ENCODE measurements at regions not wholly inside any gene's neighbourhood (a gene's known extent, or its start where the extent isn't known, plus 50 kb on each side); places are given as distances from the start of the nearest gene placed in this dataset.

DNA sequence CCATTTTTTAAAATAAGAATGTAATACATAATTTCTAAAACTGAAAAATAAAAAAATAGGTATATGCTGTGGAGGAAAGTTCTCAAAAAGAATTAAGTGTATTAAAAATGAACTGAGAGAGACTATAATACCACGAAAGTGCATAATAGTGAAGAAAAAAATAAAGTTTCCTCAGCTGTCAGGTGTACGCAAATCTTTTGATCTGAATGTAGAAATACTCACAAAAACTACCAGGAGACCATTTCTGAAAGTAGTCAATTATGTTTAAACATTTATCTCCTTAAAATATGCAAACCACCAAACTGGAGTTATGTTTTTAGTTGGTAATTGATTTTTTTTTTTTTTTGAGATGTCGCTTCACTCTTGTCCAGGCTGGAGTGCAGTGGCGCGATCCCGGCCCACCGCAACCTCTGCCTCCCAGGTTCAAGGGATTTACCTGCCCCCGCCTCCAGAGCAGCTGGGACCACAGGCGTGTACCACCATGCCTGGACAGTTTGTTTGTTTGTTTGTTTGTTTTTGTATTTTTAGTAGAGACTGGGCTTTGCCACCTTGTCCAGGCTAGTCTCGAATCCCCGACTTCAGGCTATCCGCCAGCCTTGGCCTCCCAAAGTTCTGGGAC lies 1169.2 kb upstream of the B3GALT2 start:
- DNase-seq, result no peak

DNA sequence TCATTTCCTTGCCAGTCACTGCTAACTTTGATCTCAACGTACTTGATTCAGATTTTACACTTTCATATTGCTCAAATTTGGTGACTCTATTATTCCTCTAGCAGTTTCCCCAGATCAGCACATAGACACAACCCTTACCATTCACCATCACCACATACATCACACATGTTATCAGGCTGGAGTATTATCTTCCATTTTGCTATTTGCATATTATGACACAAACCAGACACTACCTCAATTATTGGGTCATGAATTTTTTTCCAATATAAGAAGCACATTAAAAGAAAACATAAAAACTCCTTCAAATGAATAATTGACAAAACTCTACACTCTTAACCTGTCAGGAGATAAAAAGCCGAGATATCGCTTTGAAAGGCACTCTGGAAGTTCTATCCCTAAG lies 1166.7 kb upstream of the B3GALT2 start:
- DNase-seq, result no peak

DNA sequence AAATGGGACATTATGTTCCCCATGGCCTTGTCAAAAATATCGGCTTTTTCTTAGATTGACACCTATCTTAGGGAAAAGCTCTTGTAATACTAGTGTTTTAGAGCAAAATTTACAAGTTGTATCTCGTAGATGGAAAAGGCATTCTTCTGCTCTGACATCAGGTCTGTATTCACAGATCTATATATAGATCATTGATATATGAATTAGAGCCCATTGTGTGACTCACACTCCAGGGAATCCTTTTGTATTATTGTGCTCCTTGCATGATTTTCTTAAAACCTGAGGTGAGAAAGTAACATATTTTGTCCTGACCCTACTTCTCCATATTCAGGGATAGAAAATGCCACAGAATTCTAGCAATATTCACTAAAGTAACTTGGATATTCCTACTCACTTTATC lies 1160.8 kb upstream of the B3GALT2 start:
- DNase-seq, result no peak

DNA sequence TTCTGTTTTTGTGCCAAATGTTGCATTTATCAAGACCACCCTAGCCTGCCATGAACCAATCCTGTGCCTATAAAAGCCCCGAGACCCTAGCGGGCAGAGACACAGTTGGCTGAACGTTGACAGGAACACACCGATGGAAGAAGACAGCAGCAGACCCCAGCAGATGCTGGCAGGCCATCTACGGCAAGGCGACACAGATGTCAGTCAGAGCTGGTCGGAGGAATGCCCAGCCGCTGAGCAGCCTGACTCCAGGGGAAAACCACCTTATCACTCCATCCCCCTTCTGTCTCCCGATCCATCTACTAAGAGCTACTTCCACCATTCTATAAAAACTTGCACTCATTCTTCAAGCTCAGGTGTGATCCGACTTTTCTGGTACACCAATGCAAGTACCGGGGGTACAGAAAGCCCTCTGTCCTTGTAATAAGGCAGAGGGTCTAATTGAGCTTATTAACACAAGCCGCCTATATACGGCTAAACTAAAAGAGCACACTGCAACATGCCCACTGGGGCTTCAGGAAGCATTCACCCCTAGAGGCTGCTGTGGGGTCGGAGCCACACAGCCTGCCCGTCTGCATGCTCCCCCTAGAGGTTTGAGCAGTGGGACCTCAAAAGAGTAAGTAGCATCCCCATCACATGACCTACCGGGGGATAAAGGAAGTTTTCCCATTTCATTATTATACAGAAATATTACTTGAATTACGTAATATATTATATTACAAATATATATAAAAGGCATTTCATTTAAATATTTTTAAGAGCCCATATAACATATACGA lies 1156.3 kb upstream of the B3GALT2 start:
- DNase-seq, result no peak

DNA sequence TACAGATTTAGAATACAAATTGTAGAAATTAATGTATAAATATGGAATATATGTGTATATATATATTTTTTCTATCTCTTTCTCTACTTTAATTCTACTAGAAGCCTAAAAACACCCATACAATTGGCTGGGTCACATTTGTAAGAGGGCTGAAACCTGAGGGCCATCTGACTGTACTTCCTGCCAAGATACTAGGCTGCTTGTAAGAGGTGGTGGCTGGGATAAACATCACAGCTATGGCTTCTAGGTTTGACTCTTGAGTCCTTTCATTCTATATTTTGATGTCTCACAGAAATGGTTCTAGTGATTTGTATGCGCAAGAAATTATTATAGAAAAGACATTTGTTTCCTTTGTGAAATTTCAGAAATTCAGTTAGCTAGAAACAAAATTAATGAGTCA lies 1155.2 kb upstream of the B3GALT2 start:
- no peak for DNase-seq

DNA sequence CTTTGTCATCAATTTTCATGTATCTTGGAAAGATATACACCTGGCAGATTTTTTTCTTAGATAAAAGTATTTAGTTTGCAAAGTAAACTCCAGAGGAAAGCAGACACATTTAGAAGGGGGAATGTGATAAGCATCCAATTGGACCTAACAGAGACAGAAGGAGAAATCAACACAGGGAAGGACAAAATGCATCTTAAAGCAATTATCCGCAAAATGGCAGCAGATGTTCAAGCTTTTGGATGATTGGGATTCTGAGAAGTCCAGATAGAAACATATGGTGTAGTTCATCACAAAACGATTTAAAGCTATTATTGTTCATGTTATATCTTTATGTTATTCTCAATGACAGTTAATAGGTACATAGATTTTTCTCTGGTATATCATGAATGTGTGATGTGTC lies 1153.1 kb upstream of the B3GALT2 start:
- no peak for DNase-seq

DNA sequence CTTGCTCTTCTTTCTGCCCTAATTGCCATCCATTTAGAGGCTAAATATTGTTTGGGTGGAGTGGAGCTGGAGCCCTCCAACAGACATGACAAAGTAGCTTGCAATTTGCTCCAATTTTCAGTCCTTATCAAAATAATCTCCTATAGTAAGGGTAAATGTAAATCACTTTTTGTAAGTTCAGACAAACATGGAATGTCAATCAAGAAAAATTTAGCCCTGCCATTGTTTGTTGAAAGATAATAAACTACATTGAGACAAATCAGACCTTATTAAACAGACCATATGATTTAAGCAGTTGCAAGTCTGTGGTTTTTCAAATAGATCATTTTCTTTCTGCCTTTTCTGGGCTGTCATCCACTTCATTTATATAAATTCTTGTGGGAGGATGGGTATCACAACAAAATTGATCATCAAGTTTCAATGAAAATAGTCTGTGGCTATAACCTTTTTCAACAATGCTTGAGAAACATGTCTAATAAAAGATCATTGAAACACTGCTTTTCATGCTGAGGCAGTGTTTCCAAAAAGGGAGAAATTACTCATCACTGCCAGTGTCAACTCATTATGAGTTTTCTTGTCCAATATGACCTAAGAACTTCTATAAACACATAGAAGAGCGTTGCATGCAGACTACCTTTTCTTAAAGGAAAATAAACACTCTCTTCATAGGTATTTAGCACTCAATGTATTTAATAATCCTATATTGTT lies 1152.0 kb upstream of the B3GALT2 start:
- DNase-seq, result no peak

DNA sequence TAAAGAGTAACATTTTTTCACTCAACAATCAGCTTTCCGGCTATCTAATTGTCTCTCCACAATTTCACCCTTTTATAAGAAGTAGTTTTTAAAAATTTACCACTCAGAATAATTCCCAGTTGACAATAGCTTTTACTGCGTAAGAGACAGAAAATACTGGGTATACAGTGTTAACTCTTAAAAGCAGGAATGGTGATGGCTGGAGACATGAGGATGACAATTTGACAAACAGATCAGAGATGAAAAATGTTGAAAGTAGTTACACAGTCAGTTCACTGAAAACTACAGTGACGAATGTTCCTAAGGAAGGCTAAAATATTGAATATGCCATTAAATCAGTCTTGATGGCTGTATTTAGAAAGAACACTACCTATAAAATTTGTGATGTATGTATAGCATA lies 1146.8 kb upstream of the B3GALT2 start:
- DNase-seq, result no peak

DNA sequence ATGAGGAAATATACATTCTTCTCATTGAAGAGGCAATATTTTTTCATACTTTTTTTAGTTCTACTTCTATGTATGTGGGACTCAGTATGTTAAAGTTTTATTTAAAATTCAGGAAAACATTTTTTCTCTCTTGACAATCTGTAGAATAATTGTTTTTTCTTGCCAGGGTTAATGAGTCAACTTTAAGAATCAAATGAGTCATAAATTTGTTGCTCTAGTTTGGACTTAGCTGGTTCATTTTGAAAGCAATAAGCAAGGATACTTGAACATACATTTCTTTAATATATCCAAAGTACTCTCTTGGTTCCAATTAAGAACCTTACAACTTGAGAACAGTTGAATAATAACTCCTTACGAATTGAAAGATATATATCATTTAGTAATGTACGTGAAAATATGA lies 1145.3 kb upstream of the B3GALT2 start:
- DNase-seq, result peak; percentile 2

DNA sequence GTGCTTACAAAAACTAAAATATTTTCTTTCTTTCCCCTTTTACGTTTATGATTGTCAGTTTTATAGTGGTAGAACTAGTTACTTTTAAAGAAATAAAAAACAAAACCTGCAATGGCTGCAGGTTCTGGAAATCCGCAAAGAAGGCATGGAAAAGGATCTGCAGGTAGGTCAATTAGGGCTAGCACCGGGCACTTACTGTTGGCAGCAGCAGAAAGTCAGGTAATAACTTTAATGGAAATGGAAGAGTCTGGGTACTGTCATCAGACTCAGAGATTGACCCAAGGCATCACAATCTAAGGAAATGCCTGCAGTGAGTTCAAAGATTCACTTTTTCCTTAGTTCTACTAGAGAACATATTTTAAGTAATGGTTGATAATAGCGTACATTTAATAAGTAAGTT lies 1136.3 kb upstream of the B3GALT2 start:
- DNase-seq, result no peak

DNA sequence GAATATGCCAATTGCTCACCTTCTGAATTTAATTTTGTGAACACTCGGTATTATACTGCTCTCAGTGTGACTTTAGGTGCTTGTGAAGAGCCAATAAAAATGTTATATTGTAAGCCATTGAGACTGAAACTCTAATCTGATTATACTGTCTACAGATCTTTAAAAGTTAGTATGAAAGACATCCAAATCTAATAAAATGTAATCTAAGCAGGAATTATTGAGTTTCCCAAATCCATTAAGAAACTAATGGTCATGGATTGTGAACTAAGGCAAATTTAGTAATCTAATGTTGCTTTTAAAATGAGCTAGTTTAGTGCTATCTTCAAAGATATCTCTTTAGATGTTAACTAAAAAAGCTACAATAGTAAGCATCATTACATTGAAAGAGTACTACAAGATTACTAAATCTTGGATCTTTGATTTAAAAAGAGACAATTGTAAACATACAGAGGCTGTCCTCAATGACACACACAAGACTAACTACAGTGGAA lies 1132.4 kb upstream of the B3GALT2 start:
- DNase-seq, result no peak

DNA sequence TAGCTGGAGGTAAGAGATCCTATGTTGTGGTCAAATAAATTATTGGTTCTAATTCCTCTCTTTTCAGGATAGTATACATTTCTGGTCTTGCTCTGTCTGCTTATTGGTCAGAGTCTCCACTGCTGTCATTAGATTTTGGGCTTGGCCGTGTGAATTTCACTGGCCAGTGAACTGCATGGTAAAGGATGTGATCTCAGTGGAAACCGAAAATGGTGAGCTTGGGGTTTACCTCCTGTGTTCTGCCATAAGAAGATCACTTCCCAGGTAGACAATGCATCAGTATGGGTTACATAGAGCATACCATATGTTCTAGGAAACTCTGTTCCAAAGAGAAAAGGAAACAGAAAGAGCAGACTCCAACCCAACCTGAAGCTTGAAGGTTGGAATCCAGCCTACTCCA lies 1123.3 kb upstream of the B3GALT2 start:
- DNase-seq, result no peak

DNA sequence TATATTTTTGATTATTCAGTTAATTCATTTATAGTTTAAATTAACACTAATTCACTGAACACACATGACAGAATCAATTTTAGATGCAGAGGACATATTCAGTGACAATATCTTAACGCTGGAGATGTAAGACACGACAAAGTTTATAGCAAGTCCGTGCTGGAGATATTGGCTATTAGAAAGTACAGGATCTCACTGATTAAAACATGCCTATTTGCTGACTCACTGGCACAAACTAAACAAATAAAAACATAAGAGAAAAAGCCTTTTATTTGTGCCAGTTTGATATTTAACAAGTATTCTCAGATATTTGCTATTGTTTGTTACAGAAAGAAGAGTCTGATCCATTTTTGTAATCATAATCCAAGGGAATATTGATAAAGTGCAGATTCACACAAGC lies 1122.9 kb upstream of the B3GALT2 start:
- DNase-seq, result no peak

DNA sequence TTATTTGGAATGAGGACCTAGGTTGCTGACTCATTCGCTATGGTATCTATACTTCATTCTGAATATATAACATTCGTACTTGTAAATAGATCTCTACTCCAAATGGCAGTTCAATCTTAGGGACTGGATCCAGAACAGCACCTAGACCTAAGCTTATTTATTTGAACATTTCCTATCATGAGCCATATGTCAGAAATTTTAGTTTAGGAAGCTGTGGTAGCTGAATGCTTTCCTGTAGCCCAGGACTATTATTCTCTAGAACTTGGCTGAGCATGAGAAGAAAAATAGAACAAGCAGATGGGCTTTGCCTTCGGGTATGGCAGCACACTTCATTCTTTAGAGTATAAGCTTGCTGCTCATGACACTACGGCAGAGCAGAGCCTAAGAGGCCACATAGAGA lies 1114.4 kb upstream of the B3GALT2 start:
- DNase-seq, result no peak

DNA sequence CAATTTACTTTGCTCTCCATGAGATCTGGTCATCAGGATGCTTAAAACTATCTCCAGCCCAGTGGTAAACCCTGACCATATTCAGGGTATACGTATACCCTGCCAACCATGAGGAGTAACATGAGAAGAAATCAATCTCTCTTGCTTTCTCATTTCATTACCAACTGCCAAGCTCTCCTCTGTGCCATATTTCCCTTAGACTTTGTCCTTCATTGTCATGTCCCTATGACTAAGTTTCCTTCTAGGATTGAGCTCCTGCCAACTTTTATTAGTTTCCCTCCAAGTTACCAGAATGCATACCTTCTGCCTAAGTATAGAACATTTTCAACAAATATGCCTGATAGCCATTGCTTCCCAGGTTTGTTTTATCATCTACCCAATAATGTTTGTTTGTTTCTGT lies 1113.9 kb upstream of the B3GALT2 start:
- no peak for DNase-seq

DNA sequence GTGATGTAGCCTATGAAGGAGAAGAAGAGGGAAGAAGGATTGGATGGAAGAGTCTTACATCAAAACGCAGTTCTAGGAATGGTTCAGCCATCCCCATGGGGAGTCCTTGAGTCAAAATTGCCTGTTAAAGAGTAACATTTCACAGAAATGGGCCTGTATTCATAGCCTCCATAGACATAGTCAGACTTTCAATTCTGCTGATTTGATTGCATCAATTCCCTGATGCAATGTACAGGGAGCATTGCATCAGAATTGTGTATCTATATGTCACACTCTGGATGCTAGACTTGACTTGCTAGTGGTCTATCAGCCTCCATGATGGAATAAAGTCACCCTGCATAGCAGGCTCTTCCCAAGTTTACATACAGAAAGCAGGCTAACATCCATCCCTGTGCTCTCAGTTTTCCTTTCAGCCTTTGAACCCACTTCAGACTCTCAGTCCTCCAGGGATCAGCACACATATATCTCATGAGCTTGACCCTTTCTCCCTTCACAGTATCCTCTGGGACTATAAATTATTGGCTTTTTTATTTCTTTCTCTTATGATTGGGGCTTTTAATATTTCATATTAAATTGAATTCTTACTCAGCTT lies 1111.7 kb upstream of the B3GALT2 start:
- DNase-seq, result no peak

DNA sequence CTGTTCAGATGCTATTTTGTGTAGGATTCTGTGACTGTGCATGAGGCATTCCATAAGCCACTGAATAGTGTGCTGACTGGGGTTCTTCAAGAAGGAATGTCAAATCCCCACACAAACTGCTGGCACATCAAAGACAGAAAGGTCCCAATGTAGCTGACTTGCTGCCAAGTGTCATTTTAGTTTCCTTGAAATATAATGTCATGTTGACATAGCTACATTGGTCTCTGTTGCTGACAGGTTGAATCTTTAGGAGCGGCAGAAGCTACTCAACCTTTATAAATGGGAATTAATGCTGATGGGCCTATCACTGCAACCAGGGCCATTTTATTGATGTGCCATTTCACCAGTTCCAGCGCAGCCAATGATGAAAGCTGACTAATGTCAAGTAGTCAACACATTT lies 1110.7 kb upstream of the B3GALT2 start:
- no peak for DNase-seq

DNA sequence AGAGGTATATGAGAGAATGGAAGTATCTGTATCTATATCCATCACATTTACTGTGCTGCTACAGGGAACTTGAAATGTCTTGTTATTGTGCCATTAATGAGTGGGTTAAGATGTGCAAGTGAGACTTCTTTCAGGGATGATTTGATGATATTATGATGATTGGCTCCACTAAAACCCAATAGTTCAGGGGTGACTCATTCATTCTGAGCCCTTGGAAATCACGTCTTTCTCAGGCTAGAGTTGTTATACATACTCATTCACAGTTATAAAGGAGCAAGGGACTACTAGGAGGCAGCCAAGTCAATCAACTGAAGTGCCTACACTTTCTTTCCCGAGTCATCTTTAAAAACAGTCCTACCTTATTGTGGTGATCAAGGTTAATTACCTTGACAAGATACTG lies 1109.8 kb upstream of the B3GALT2 start:
- peak; percentile 8 for DNase-seq

DNA sequence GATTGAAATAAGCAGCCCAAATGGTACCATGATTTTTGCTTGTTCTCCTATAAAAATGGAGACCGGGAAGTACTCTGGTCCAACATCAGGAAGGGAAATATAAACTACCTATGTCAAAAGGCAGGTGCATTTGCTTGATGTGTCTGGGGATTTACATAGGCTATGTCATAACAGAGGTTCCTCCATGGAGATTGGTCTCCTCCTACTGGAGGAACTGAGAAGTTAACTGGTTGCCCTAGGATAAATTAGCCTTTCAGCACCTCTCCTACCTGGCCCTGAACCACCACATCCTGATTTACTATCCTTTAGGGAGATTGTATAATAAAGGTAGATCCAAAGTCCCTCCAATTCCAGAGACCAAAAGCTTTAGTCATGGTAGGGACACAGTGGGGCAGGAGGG lies 1109.3 kb upstream of the B3GALT2 start:
- DNase-seq, result no peak

DNA sequence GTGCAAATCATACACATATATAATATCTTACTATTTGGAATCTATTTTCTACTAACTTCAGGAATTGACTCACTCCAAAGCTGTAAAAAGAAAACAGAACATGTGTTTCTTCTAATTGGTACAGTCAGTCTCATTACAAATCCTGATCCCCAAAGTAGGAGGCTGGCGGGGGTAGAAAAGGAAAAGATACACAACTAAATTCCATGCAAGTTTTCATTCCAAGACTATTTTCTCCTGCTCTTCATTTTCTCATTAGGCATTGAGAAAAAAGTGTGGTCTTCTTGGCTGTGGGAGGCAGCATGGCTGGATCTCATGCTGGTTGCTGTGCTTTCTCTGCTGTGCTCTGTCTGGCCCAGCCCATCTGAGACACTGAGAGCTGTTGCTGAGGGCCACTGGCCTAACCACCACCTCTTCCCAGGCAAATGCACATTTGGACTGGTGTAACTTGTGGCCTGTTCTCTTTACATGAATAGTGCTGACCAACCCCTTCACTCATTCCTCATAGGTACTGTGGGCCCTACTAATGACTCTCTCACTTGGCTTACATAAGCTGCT lies 1107.5 kb upstream of the B3GALT2 start:
- no peak for DNase-seq

DNA sequence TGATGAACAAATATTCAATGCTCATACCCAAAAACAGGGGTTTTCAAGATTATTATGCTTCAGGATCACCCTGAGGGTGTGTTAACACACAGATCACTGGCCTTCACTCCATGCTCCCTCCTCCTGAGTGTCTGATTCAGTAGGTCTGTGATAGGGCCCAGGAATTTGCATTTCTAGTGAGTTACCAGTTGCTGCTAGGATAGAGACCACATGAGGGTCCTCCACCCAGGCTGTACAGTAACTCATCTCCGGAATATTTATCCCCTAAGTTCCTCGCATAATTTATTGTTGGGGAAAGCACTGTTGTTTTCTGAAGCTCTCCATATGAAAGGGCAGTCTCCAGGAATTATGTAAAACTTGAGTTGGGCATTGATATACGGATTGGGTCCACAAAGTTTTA lies 1106.6 kb upstream of the B3GALT2 start:
- no peak for DNase-seq

DNA sequence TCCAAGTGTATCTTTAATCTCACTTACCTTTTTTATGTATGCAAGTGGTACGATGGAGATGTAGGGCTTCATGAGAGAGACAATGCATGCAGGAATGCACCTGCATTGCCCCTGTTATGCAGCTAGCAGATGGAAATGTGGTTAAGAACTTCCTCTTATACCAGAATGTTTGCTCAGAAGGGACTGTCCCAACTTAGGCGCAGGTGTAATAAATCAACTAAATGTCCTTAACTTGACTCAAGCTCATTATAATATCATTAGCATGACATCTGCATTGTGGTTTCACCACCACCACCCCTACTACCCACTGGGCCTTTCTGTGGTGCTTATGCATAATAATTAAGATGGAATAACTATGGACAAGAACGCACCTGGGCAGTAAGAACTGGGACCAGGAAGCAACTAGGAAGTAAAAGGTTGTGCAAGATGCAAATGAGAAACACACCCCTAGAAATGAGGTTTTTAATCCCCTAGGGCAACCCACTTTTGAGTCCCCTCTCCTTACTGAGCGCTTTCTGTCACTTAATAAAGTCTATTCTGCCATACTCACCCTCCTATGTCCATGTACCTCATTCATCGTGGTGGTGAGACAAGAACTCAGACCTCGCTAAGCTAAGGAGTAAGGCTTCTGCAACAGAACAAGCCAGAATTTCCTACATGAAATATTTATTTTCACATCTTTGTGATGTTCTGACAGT lies 1103.3 kb upstream of the B3GALT2 start:
- DNase-seq, result no peak

DNA sequence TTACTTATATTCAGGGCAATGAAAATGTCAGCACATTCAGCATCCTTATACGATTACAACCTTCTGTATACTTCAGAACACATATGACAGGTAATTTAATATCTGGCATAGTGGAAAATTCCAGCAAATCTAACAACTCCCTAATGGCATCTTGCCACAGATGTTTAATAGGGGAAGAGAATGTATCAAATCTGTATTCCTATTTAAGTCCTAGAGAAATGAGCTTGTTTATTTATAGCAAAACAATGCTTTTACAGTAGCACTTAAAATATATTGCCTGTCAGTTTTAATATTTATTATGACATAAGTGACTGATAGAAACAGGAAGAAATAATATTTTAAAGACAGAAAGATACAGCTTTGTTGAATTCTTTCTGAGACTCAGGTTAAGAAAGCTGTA lies 1101.8 kb upstream of the B3GALT2 start:
- no peak for DNase-seq

Data from HCEC 1CT (cell line).